K562 (cell line): ENCODE measurements at regions not wholly inside any gene's neighbourhood (a gene's known extent, or its start where the extent isn't known, plus 50 kb on each side); places are given as distances from the start of the nearest gene placed in this dataset.

Source experiments
- CBFB ChIP-seq: sonication (generic); formaldehyde crosslinking; IDR thresholded peaks from 2 replicates; pipeline ENCODE4 v1.4.0; 2020; ENCODE audit warnings: mild to moderate bottlenecking, missing genetic modification reagents
- CBX3 ChIP-seq, 2 experiments: IDR thresholded peaks; 1 replicate in 1 of 2; 2 replicates in 1 of 2; pipeline ENCODE4 v1.6.1; 2012; ENCODE audit warnings: inconsistent platforms in 2 of 2, low read length in 2 of 2, borderline replicate concordance in 1 of 2, control low read depth in 1 of 2
- COPS2 ChIP-seq: fragments of 450-650 bp; conservative IDR thresholded peaks from 2 replicates; pipeline ENCODE4 v1.6.1; 2016; ENCODE audit warnings: mild to moderate bottlenecking, moderate library complexity
- DACH1 ChIP-seq: fragments of 450-650 bp; IDR thresholded peaks from 2 replicates; pipeline ENCODE4 v1.6.1; 2018; ENCODE audit not compliant: partially characterized antibody
- DEAF1 ChIP-seq: fragments of 450-650 bp; formaldehyde crosslinking; IDR thresholded peaks from 2 replicates; pipeline ENCODE4 v1.4.0; 2020; ENCODE audit warnings: mild to moderate bottlenecking, moderate library complexity
- ELF1 ChIP-seq: fragments of 200-800 bp; sonication (Bioruptor generic); IDR thresholded peaks from 2 replicates; pipeline ENCODE4 v1.6.1; 2016; ENCODE audit warnings: missing genetic modification characterization, missing compliant biosample characterization
- ELF2 ChIP-seq: fragments of 250-450 bp; sonication (Bioruptor Pico); IDR thresholded peaks from 2 replicates; pipeline ENCODE4 v1.5.0; 2021; ENCODE audit warnings: mild to moderate bottlenecking
- ETV1 ChIP-seq: fragments of 450-650 bp; conservative IDR thresholded peaks from 2 replicates; pipeline ENCODE4 v1.6.1; 2016; ENCODE audit warnings: missing genetic modification characterization, control low read depth, low read depth, missing compliant biosample characterization
- ETV6 ChIP-seq, 3 experiments: fragments of 150-350 bp in 1 of 3; sonication (generic) in 1 of 3; formaldehyde crosslinking in 1 of 3; IDR thresholded peaks; 2 replicates each; pipeline versions ENCODE4 v1.6.1 to v1.8.0; 2014 to 2022; ENCODE audit warnings: borderline replicate concordance in 2 of 3, low read depth in 2 of 3, antibody characterized with exemption in 1 of 3, low read length in 1 of 3, mild to moderate bottlenecking in 1 of 3, missing genetic modification reagents in 1 of 3
- HEY1 ChIP-seq: fragments of 250-450 bp; sonication (Bioruptor Pico); IDR thresholded peaks from 2 replicates; pipeline ENCODE4 v1.5.0; 2020; ENCODE audit warnings: mild to moderate bottlenecking, moderate library complexity, borderline replicate concordance
- MXI1 ChIP-seq: IDR thresholded peaks from 2 replicates; pipeline ENCODE4 v1.6.1; 2011; ENCODE audit warnings: low read depth, mild to moderate bottlenecking, improper control_type of control experiment, low read length
- NCOR1 ChIP-seq: fragments of 450-650 bp; IDR thresholded peaks from 2 replicates; pipeline ENCODE4 v1.6.1; 2016; ENCODE audit warnings: mild to moderate bottlenecking, moderate library complexity
- POLR2AphosphoS5 ChIP-seq: IDR thresholded peaks from 2 replicates; pipeline ENCODE4 v1.6.1; 2011; ENCODE audit warnings: mild to moderate bottlenecking, low read depth, low read length, moderate library complexity; ENCODE audit not compliant: control insufficient read depth, insufficient read depth
- POLR2B ChIP-seq: fragments of 450-650 bp; IDR thresholded peaks from 2 replicates; pipeline ENCODE4 v1.6.1; 2018; ENCODE audit warnings: low read depth; ENCODE audit not compliant: partially characterized antibody
- SETDB1 ChIP-seq: IDR thresholded peaks from one replicate; pipeline ENCODE4 v1.6.1; 2012; ENCODE audit warnings: low read length, control low read depth, inconsistent platforms
- SPI1 ChIP-seq: IDR thresholded peaks from 2 replicates; pipeline ENCODE4 v1.6.1; 2011; ENCODE audit warnings: low read depth, low read length, control low read depth, borderline replicate concordance
- YY1 ChIP-seq, 3 experiments: IDR thresholded peaks; 2 replicates each; pipeline ENCODE4 v1.6.1; 2011; ENCODE audit warnings: low read length in 2 of 3, mild to moderate bottlenecking in 2 of 3, moderate library complexity in 2 of 3, borderline replicate concordance in 1 of 3, control low read depth in 1 of 3, low read depth in 1 of 3; ENCODE audit not compliant: insufficient read depth in 3 of 3, insufficient replicate concordance in 2 of 3, control insufficient read depth in 1 of 3, insufficient read length in 1 of 3; ENCODE audit errors: extremely low read depth in 1 of 3
- ZNF583 ChIP-seq: fragments of 250-450 bp; sonication (Bioruptor Pico); IDR thresholded peaks from 2 replicates; pipeline ENCODE4 v1.4.0; 2020
- ZNF609 ChIP-seq: sonication (generic); formaldehyde crosslinking; IDR thresholded peaks from 2 replicates; pipeline ENCODE4 v1.8.1; 2023; ENCODE audit warnings: missing genetic modification reagents, mild to moderate bottlenecking, borderline replicate concordance
- ZNF780A ChIP-seq: fragments of 250-450 bp; sonication (Bioruptor Pico); IDR thresholded peaks from 2 replicates; pipeline ENCODE4 v1.5.0; 2021; ENCODE audit warnings: mild to moderate bottlenecking

- TF ChIP-seq YY1 (IDR thresholded peaks at IDR 0.05; ENCODE audit: borderline replicate concordance in 1 of 3, control insufficient read depth in 1 of 3, extremely low read depth in 1 of 3, insufficient read depth in 3 of 3, insufficient read length in 1 of 3, insufficient replicate concordance in 2 of 3, low read depth in 1 of 3, low read length in 2 of 3) (peak in 1 of 3 experiments; percentile 48), SPI1 (peak; percentile 83; the same call in 1 of the 2 replicates), ELF2 (peak; percentile 98), COPS2 (no peak), CBFB (CRISPR knock-in tag) (no peak), DEAF1 (CRISPR knock-in tag) (peak; percentile 97), ZNF609 (CRISPR knock-in tag) (peak; percentile 97; the same call in 1 of the 2 replicates), SETDB1 (no peak), ELF1 (peak; percentile 76), MXI1 (peak; percentile 85; the same call in 1 of the 2 replicates), CBX3 (IDR thresholded peaks at IDR 0.05; ENCODE audit: borderline replicate concordance in 1 of 2, low read length in 2 of 2) (peak in 1 of 2 experiments; percentile 82; a peak in 2 of 3 replicates), ETV6 (IDR thresholded peaks at IDR 0.05; ENCODE audit: borderline replicate concordance in 1 of 2, low read depth in 2 of 2, low read length in 1 of 2) (peak in 1 of 2 experiments; percentile 93; a peak in 2 of 4 replicates), ETV6 (CRISPR knock-in tag; IDR thresholded peaks at IDR 0.05; ENCODE audit: borderline replicate concordance) (no peak), ZNF583 (CRISPR knock-in tag) (peak; percentile 100), ETV1 (tag) (peak; percentile 97), ZNF780A (CRISPR knock-in tag) (peak; percentile 94), HEY1 (peak; percentile 99), POLR2B (no peak), NCOR1 (peak; percentile 100), POLR2AphosphoS5 (peak; percentile 99), DACH1 (peak; percentile 88)
These were observed 181.4 kb downstream of the AKR1D1 start (continued) for GRCh38 chr7:138257459-138258196.
